ENCODE measurements at regions not wholly inside any gene's neighbourhood (a gene's known extent, or its start where the extent isn't known, plus 50 kb on each side); places are given as distances from the start of the nearest gene placed in this dataset.

GRCh38 chr2:35932276-35932963 lies 423.2 kb upstream of the CRIM1 start:
- TF ChIP-seq CTCF (IDR thresholded peaks at IDR 0.05) = no peak
- TF ChIP-seq POLR2A (IDR thresholded peaks at IDR 0.05) = no peak
